Posterior cingulate gyrus (tissue), 11 donors: ENCODE measurements at regions not wholly inside any gene's neighbourhood (a gene's known extent, or its start where the extent isn't known, plus 50 kb on each side); places are given as distances from the start of the nearest gene placed in this dataset.
"Not testable (repeated sequence)": the region's sequence is repeated elsewhere in the genome, so short reads cannot be mapped to it uniquely, and the experiment has no call there.

Experiments used
- DNase-seq, 10 donors: peaks; one replicate each; pipeline versions ENCODE4 v3.0.0 to v3.0.0-alpha.2; 2020 to 2021; ENCODE audit warnings: mixed read lengths in 3 of 10
- intact Hi-C: fragments of 100-400 bp; cut with DNase I; formaldehyde crosslinking; loops from one replicate; pipeline ENCODE4 v1.15.1; 2023

GRCh38 chr5:173497685-173498084, 118.8 kb downstream of the BOD1 start:
- intact Hi-C loops: loop anchor here (5.0 to 10.0 kb wide), 2 partner anchors 163 to 205 kb away; no protein-coding TSS in a partner anchor

GRCh38 chr5:173496883-173497255, 119.6 kb downstream of the BOD1 start:
- DNase-seq: no peak

More at GRCh38 chr5:173497685-173498084, 118.8 kb downstream of the BOD1 start:
- no peak for DNase-seq

GRCh38 chr5:173496129-173496882, 120.1 kb downstream of the BOD1 start:
- no peak for DNase-seq
- intact Hi-C loops: loop anchor here (5.0 to 10.0 kb wide), 2 partner anchors 162 to 204 kb away; no protein-coding TSS in a partner anchor

More at GRCh38 chr5:173496883-173497255, 119.6 kb downstream of the BOD1 start:
- intact Hi-C loops: loop anchor here (5.0 to 10.0 kb wide), 2 partner anchors 162 to 205 kb away; no protein-coding TSS in a partner anchor

GRCh38 chr5:173495225-173495904, 121.1 kb downstream of the BOD1 start:
- intact Hi-C loops: loop anchor here (5.0 to 10.0 kb wide), 2 partner anchors 161 to 203 kb away; no protein-coding TSS in a partner anchor
- DNase-seq: peak in 1 of 10 donors; percentile 32

GRCh38 chr5:173494446-173494845, 122.0 kb downstream of the BOD1 start:
- intact Hi-C loops: loop anchor here (10.0 kb wide), 1 partner anchor 160 kb away; no protein-coding TSS in a partner anchor

GRCh38 chr5:173493846-173494245, 122.6 kb downstream of the BOD1 start:
- intact Hi-C loops: loop anchor here (10.0 kb wide), 1 partner anchor 159 kb away; no protein-coding TSS in a partner anchor
- no peak for DNase-seq

More at GRCh38 chr5:173494446-173494845, 122.0 kb downstream of the BOD1 start:
- no peak for DNase-seq

- intact Hi-C loops: loop anchor here (10.0 kb wide), 1 partner anchor 158 kb away; no protein-coding TSS in a partner anchor
- no peak for DNase-seq
These were observed 123.4 kb downstream of the BOD1 start for GRCh38 chr5:173493040-173493439.

GRCh38 chr5:173490681-173491080, 125.8 kb downstream of the BOD1 start:
- DNase-seq: no peak

GRCh38 chr5:173488144-173488543, 128.3 kb downstream of the BOD1 start:
- no peak for DNase-seq
- intact Hi-C loops: no loop called here

More at GRCh38 chr5:173490681-173491080, 125.8 kb downstream of the BOD1 start:
- intact Hi-C loops: loop anchor here (10.0 kb wide), 1 partner anchor 156 kb away; no protein-coding TSS in a partner anchor

- intact Hi-C loops: no loop called here
- DNase-seq: no peak
These were observed 129.2 kb downstream of the BOD1 start for GRCh38 chr5:173487300-173487699.

- no peak for DNase-seq
- intact Hi-C loops: no loop called here
These were observed 129.9 kb downstream of the BOD1 start for GRCh38 chr5:173486355-173487225.

GRCh38 chr5:173484569-173484968, 131.9 kb downstream of the BOD1 start:
- intact Hi-C loops: no loop called here
- DNase-seq: no peak

- DNase-seq, intact Hi-C loops: not testable (repeated sequence)
These were observed 132.9 kb downstream of the BOD1 start for GRCh38 chr5:173483599-173483998.

- DNase-seq: no peak
- intact Hi-C loops: no loop called here
These were observed 133.3 kb downstream of the BOD1 start for GRCh38 chr5:173483160-173483559.

- no peak for DNase-seq
- intact Hi-C loops: no loop called here
These were observed 134.6 kb downstream of the BOD1 start for GRCh38 chr5:173481821-173482220.

GRCh38 chr5:173480896-173481295, 135.6 kb downstream of the BOD1 start:
- intact Hi-C loops: no loop called here
- no peak for DNase-seq

GRCh38 chr5:173479711-173480110, 136.7 kb downstream of the BOD1 start:
- intact Hi-C loops: no loop called here
- DNase-seq: no peak

GRCh38 chr5:173477345-173478040, 139.0 kb downstream of the BOD1 start:
- no peak for DNase-seq

GRCh38 chr5:173475780-173476179, 140.7 kb downstream of the BOD1 start:
- intact Hi-C loops: no loop called here
- no peak for DNase-seq

More at GRCh38 chr5:173477345-173478040, 139.0 kb downstream of the BOD1 start:
- intact Hi-C loops: no loop called here
